HepG2 (cell line): ENCODE measurements at regions not wholly inside any gene's neighbourhood (a gene's known extent, or its start where the extent isn't known, plus 50 kb on each side); places are given as distances from the start of the nearest gene placed in this dataset.

Experiments used
- ASH2L ChIP-seq: fragments of 300-600, 200-600 bp; sonication (generic); IDR thresholded peaks from 2 replicates; pipeline ENCODE4 v1.7.0; 2017; ENCODE audit warnings: low read depth, mild to moderate bottlenecking, moderate library complexity, mixed read lengths, low read length; ENCODE audit not compliant: insufficient read length
- DMTF1 ChIP-seq: sonication (generic); formaldehyde crosslinking; IDR thresholded peaks from 2 replicates; pipeline ENCODE4 v1.4.0; 2020; ENCODE audit warnings: mild to moderate bottlenecking, missing genetic modification reagents
- E2F2 ChIP-seq: sonication (generic); formaldehyde crosslinking; IDR thresholded peaks from 2 replicates; pipeline ENCODE4 v1.4.0; 2020; ENCODE audit warnings: missing genetic modification reagents, borderline replicate concordance
- ETV5 ChIP-seq: IDR thresholded peaks from 2 replicates; pipeline ENCODE4 v1.6.1; 2018; ENCODE audit warnings: missing biosample characterization, missing genetic modification reagents, inconsistent platforms, borderline replicate concordance
- IRF1 ChIP-seq: sonication (generic); formaldehyde crosslinking; IDR thresholded peaks from 2 replicates; pipeline ENCODE4 v1.4.0; 2020; ENCODE audit warnings: low read depth, mild to moderate bottlenecking, missing genetic modification reagents
- MAFK ChIP-seq, 2 experiments: IDR thresholded peaks in 1 of 2; conservative IDR thresholded peaks in 1 of 2; 2 replicates each; pipeline ENCODE4 v1.6.1; 2011; ENCODE audit warnings: improper control_type of control experiment in 2 of 2, low read length in 2 of 2
- MNT ChIP-seq: fragments of 450-650 bp; IDR thresholded peaks from 2 replicates; pipeline ENCODE4 v1.6.1; 2016
- NR2F2 ChIP-seq: IDR thresholded peaks from 2 replicates; pipeline ENCODE4 v1.6.1; 2012; ENCODE audit warnings: low read depth, inconsistent platforms, borderline replicate concordance
- PHF8 ChIP-seq: sonication (generic); formaldehyde crosslinking; IDR thresholded peaks from 2 replicates; pipeline ENCODE4 v1.5.0; 2020; ENCODE audit warnings: missing genetic modification reagents
- RBM39 ChIP-seq: fragments of 200-400 bp; formaldehyde crosslinking; IDR thresholded peaks from one replicate; pipeline ENCODE4 v1.6.1; 2018; ENCODE audit warnings: antibody characterized with exemption, mild to moderate bottlenecking, low read depth, low read length; ENCODE audit not compliant: poor library complexity, severe bottlenecking
- SRSF4 ChIP-seq: fragments of 200-400 bp; formaldehyde crosslinking; IDR thresholded peaks from one replicate; pipeline ENCODE4 v1.6.1; 2018; ENCODE audit warnings: mild to moderate bottlenecking, low read depth, low read length, moderate library complexity; ENCODE audit not compliant: poor library complexity, severe bottlenecking
- STAT6 ChIP-seq: sonication (generic); formaldehyde crosslinking; IDR thresholded peaks from 2 replicates; pipeline ENCODE4 v1.4.0; 2020; ENCODE audit warnings: missing genetic modification reagents, mild to moderate bottlenecking, borderline replicate concordance
- ZBTB7B ChIP-seq: sonication (generic); formaldehyde crosslinking; IDR thresholded peaks from 2 replicates; pipeline ENCODE4 v1.4.0; 2020; ENCODE audit warnings: missing genetic modification reagents
- ZFAT ChIP-seq: sonication (generic); formaldehyde crosslinking; conservative IDR thresholded peaks from 2 replicates; pipeline ENCODE4 v1.8.1; 2023; ENCODE audit warnings: missing genetic modification reagents, inconsistent platforms
- ZNF160 ChIP-seq: sonication (generic); formaldehyde crosslinking; IDR thresholded peaks from 2 replicates; pipeline ENCODE4 v1.8.0; 2022; ENCODE audit warnings: mild to moderate bottlenecking, inconsistent platforms, missing genetic modification reagents
- ZNF367 ChIP-seq: sonication (generic); formaldehyde crosslinking; IDR thresholded peaks from 2 replicates; pipeline ENCODE4 v1.4.0; 2020; ENCODE audit warnings: missing genetic modification reagents, borderline replicate concordance
- ZSCAN21 ChIP-seq: sonication (generic); formaldehyde crosslinking; IDR thresholded peaks from 2 replicates; pipeline ENCODE4 v1.8.0; 2022; ENCODE audit warnings: mild to moderate bottlenecking, missing genetic modification reagents, moderate library complexity, borderline replicate concordance
- TF ChIP-seq, protein P1 (sequence below): sonication (generic); formaldehyde crosslinking; IDR thresholded peaks from 2 replicates; pipeline ENCODE4 v1.5.0; 2020; ENCODE audit warnings: mild to moderate bottlenecking, missing genetic modification reagents

DNA sequence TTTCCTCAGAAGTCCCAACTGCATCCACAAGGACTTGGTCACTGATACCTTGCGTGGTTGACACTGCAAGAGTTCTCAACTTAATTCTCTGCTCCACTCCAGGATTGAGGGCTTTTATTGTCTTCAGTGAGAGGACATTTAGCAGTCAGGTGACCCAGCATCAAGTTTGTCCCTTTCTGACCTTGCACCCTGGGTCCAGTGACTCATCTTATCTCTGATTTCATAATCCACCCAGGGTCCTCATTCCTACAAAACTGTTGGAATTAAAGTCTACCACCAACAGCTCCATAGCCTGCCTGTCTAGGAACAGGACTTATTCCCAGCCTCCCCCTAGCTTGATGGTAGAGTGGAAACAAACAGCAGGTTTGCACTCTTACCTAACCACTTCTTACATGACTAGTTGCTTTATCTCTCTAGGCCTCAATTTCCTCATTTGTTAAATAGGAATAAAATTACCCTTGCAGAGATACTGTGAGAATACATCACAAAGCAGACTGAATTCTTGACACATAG lies 151.3 kb upstream of the LPP start (continued):
- TF ChIP-seq SRSF4 = no peak
- TF ChIP-seq ETV5 (CRISPR knock-in tag) = no peak; the same call in 1 of the 2 replicates
- no peak for TF ChIP-seq ZSCAN21
- TF ChIP-seq IRF1 (CRISPR knock-in tag) = no peak
- no peak for TF ChIP-seq MAFK (conservative IDR thresholded peaks at IDR 0.05 in 1 of 2, IDR thresholded peaks at IDR 0.05 in 1 of 2; ENCODE audit: low read length in 2 of 2)
- peak; percentile 76 for TF ChIP-seq NR2F2
- TF ChIP-seq PHF8 (CRISPR knock-in tag) = peak; percentile 42; the same call in 1 of the 2 replicates
- peak; percentile 93 for TF ChIP-seq ZBTB7B (CRISPR knock-in tag)
- no peak for TF ChIP-seq ZNF160
- TF ChIP-seq ASH2L = no peak
- no peak for TF ChIP-seq ZFAT (CRISPR knock-in tag)
- TF ChIP-seq E2F2 (CRISPR knock-in tag) = no peak
- no peak for TF ChIP-seq MNT
- TF ChIP-seq, protein P1, sequence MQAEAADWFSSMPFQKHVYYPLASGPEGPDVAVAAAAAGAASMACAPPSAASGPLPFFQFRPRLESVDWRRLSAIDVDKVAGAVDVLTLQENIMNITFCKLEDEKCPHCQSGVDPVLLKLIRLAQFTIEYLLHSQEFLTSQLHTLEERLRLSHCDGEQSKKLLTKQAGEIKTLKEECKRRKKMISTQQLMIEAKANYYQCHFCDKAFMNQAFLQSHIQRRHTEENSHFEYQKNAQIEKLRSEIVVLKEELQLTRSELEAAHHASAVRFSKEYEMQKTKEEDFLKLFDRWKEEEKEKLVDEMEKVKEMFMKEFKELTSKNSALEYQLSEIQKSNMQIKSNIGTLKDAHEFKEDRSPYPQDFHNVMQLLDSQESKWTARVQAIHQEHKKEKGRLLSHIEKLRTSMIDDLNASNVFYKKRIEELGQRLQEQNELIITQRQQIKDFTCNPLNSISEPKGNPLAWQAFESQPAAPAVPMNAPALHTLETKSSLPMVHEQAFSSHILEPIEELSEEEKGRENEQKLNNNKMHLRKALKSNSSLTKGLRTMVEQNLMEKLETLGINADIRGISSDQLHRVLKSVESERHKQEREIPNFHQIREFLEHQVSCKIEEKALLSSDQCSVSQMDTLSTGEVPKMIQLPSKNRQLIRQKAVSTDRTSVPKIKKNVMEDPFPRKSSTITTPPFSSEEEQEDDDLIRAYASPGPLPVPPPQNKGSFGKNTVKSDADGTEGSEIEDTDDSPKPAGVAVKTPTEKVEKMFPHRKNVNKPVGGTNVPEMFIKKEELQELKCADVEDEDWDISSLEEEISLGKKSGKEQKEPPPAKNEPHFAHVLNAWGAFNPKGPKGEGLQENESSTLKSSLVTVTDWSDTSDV (CRISPR knock-in tag) = no peak
- TF ChIP-seq ZNF367 (CRISPR knock-in tag) = no peak
- TF ChIP-seq DMTF1 (CRISPR knock-in tag) = no peak
- TF ChIP-seq STAT6 (CRISPR knock-in tag) = no peak
- TF ChIP-seq RBM39 = no peak
